ENCODE measurements at regions not wholly inside any gene's neighbourhood (a gene's known extent, or its start where the extent isn't known, plus 50 kb on each side); places are given as distances from the start of the nearest gene placed in this dataset.

GRCh38 chr15:61660579-61660978 lies 399.7 kb downstream of the VPS13C start:
- CTCF ChIA-PET, result no interaction called here

DNA sequence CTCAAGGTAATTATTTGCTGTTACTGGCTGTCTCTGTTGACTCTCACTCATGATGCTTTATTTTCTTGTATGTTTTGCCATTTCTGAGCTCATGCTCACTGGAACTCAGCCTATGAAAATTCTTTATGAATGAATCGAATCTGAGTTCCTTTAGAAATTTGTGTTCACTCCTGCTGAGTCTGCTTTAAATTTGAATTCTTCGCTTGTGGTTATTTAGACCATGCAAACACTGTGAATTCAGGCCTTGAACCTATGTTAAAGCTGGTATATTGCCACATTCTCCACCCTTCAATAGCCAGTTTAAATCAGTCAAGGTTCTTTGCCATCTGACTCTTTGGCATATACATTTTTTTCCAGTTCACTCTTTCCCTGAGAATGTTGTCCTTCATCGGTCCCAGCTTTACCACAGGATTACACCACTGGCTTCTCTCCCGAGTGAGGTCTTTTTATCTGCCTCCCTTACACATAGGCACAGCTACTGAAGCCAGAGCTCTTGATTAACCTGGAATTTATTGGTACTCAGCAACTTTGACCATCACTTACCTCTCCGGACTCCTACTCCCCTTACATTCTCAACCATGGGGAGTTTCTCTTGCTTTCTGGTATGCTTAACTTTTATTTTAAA lies 400.6 kb downstream of the VPS13C start:
- no peak for DNase-seq (ENCODE audit: low read depth)
- no peak for TF ChIP-seq CTCF (IDR thresholded peaks at IDR 0.05; ENCODE audit: insufficient read depth, low read depth, low read length)
- H3K27me3 ChIP-seq (ENCODE audit: control insufficient read depth, insufficient read depth, low read length), result no peaks in the 10 kb centered on the region
- H3K4me3 ChIP-seq (ENCODE audit: low read depth, low read length), result no peak overlapping the region
- no peaks in the 10 kb centered on the region for H3K36me3 ChIP-seq (ENCODE audit: control insufficient read depth, insufficient read depth, low read length)
- ChIA-PET CTCF (no interaction called here), POLR2A (no interaction called here)

More at GRCh38 chr15:61660579-61660978, 399.7 kb downstream of the VPS13C start:
- Histone ChIP-seq H3K4me3 (ENCODE audit: low read depth, low read length) (no peak overlapping the region), H3K36me3 (ENCODE audit: control insufficient read depth, insufficient read depth, low read length) (no peaks in the 10 kb centered on the region), H3K27me3 (ENCODE audit: control insufficient read depth, insufficient read depth, low read length) (no peaks in the 10 kb centered on the region)
- POLR2A ChIA-PET, result no interaction called here
- TF ChIP-seq CTCF (IDR thresholded peaks at IDR 0.05; ENCODE audit: insufficient read depth, low read depth, low read length), result no peak
- DNase-seq (ENCODE audit: low read depth), result peak; percentile 16

GRCh38 chr15:61657461-61657860 lies 402.8 kb downstream of the VPS13C start:
- Histone ChIP-seq H3K4me3 (ENCODE audit: low read depth, low read length) (no peak overlapping the region), H3K27me3 (ENCODE audit: control insufficient read depth, insufficient read depth, low read length) (no peaks in the 10 kb centered on the region), H3K36me3 (ENCODE audit: control insufficient read depth, insufficient read depth, low read length) (no peaks in the 10 kb centered on the region)
- no peak for TF ChIP-seq CTCF (IDR thresholded peaks at IDR 0.05; ENCODE audit: insufficient read depth, low read depth, low read length)
- POLR2A ChIA-PET, result interaction anchor here (0.7 kb wide), 1 partner anchor 1969 kb away, joined by 3 read pairs; no protein-coding TSS in a partner anchor
- CTCF ChIA-PET, result no interaction called here
- DNase-seq (ENCODE audit: low read depth), result no peak

DNA sequence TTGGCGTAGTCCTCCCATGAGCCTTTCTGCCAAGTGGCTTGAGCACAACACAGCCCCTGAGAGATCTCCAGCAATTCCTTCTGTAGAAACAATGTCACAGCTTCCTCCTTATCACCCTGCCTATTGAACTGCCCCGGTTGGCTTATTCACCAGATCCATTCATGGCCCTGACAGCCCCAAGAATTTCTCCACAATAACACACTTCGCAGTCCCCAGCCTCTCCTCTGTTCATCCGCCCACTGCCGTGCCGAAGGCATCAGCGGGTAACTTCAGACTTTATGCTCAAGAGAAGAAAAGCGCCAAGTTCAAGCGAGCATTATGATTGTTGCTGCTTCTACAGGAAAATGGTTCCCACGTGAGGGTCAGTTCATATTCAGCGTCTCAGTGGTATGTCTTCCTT lies 403.9 kb downstream of the VPS13C start:
- no peak for DNase-seq (ENCODE audit: low read depth)
- no peak overlapping the region for H3K4me3 ChIP-seq (ENCODE audit: low read depth, low read length)
- no peaks in the 10 kb centered on the region for H3K27me3 ChIP-seq (ENCODE audit: control insufficient read depth, insufficient read depth, low read length)
- H3K36me3 ChIP-seq (ENCODE audit: control insufficient read depth, insufficient read depth, low read length), result no peaks in the 10 kb centered on the region
- ChIA-PET CTCF (interaction anchor here (0.7 kb wide), 1 partner anchor 40 kb away, joined by 3 read pairs; no protein-coding TSS in a partner anchor), POLR2A (no interaction called here)
- TF ChIP-seq CTCF (IDR thresholded peaks at IDR 0.05; ENCODE audit: insufficient read depth, low read depth, low read length), result no peak

DNA sequence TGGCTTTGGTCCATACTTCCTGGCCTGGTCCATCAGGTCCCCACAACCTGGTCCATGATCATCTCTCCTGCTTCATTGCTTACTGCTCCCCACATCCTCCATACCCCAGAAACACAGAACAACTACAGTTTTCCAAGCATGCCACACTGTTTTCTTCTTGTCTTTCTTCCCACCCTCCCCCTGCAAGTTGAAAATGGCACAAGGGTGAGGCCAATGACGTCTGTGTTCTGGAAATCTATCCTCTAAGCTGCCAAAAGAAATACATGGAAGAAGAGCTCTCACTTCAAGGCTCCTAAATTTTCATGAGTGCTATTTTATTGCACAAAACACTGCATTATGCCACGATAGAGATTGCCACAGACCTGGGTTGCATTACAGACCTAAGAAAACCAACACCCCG lies 404.4 kb downstream of the VPS13C start:
- ChIA-PET CTCF (interaction anchor here (0.7 kb wide), 1 partner anchor 40 kb away, joined by 3 read pairs; no protein-coding TSS in a partner anchor), POLR2A (no interaction called here)

More for the DNA sequence above, 404.4 kb downstream of the VPS13C start:
- Histone ChIP-seq H3K4me3 (ENCODE audit: low read depth, low read length) (no peak overlapping the region), H3K27me3 (ENCODE audit: control insufficient read depth, insufficient read depth, low read length) (no peaks in the 10 kb centered on the region), H3K36me3 (ENCODE audit: control insufficient read depth, insufficient read depth, low read length) (no peaks in the 10 kb centered on the region)
- no peak for DNase-seq (ENCODE audit: low read depth)
- no peak for TF ChIP-seq CTCF (IDR thresholded peaks at IDR 0.05; ENCODE audit: insufficient read depth, low read depth, low read length)

All from BJ (cell line).